GM13977 (cell line): ENCODE measurements at regions not wholly inside any gene's neighbourhood (a gene's known extent, or its start where the extent isn't known, plus 50 kb on each side); places are given as distances from the start of the nearest gene placed in this dataset.

Source experiments
- DNase-seq: peaks from one replicate; pipeline ENCODE4 v3.0.0; 2012; ENCODE audit warnings: low spot score
- in situ Hi-C: fragments of 300-500 bp; cut with MboI; formaldehyde crosslinking; loops from one replicate; pipeline ENCODE4 v1.12.0; 2022; ENCODE audit warnings: low sequenced_read_pairs, low pct_unique_long_range_greater_than_20kb, mixed read lengths, inconsistent platforms; ENCODE audit not compliant: unreplicated experiment
- TF ChIP-seq, protein P1 (sequence below): IDR thresholded peaks from 2 replicates; pipeline ENCODE4 v1.5.1; 2012; ENCODE audit warnings: mild to moderate bottlenecking, control low read depth; ENCODE audit not compliant: insufficient read depth; ENCODE audit errors: extremely low read depth, missing control alignments

DNA sequence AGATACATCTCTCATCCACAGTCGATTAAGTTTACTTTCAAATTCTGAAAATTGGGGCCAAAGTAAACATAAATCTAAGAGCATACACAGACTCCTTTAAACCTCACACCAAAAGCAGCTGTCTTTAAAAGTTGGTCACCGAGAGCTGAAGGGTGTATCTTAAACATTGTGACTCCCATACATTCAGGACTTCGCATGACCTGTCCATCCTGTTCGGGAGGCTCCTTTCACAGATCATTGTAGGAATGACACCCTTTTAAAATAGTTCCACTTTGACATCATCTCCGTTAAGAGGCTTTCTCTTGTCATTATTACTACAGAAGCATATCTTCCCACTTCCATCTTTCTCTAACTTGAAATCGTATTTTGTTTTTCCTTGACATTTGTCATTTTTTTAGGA lies 440.0 kb downstream of the DNAJB9 start:
- in situ Hi-C loops: no loop called here
- no peak for DNase-seq
- TF ChIP-seq, protein P1, sequence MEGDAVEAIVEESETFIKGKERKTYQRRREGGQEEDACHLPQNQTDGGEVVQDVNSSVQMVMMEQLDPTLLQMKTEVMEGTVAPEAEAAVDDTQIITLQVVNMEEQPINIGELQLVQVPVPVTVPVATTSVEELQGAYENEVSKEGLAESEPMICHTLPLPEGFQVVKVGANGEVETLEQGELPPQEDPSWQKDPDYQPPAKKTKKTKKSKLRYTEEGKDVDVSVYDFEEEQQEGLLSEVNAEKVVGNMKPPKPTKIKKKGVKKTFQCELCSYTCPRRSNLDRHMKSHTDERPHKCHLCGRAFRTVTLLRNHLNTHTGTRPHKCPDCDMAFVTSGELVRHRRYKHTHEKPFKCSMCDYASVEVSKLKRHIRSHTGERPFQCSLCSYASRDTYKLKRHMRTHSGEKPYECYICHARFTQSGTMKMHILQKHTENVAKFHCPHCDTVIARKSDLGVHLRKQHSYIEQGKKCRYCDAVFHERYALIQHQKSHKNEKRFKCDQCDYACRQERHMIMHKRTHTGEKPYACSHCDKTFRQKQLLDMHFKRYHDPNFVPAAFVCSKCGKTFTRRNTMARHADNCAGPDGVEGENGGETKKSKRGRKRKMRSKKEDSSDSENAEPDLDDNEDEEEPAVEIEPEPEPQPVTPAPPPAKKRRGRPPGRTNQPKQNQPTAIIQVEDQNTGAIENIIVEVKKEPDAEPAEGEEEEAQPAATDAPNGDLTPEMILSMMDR: no peak

- in situ Hi-C loops: no loop called here
- TF ChIP-seq, protein P1: no peak
- DNase-seq: no peak
Observed at GRCh38 chr7:109020251-109020650, 450.6 kb downstream of the DNAJB9 start.

DNA sequence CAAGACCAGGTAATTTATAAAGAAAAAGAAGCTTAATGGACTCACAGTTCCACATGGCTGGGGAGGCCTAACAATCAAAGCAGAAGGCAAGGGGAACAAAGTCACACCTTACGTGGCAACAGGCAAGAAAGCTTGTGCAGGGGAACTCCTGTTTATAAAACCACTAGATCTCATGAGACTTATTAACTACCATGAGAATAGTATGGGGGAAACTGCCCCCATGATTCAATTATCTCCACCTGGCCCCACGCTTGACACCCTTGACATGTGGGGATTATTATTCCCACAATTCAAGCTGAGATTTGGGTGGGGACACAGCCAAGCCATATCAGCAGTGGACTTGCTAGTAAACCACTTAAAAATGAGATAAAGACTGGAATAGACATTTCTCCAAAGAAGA lies 451.7 kb downstream of the DNAJB9 start:
- no peak for DNase-seq
- in situ Hi-C loops: no loop called here
- TF ChIP-seq, protein P1: no peak

GRCh38 chr7:109029866-109030265 lies 460.2 kb downstream of the DNAJB9 start:
- in situ Hi-C loops: no loop called here
- TF ChIP-seq, protein P1: no peak
- DNase-seq: no peak

DNA sequence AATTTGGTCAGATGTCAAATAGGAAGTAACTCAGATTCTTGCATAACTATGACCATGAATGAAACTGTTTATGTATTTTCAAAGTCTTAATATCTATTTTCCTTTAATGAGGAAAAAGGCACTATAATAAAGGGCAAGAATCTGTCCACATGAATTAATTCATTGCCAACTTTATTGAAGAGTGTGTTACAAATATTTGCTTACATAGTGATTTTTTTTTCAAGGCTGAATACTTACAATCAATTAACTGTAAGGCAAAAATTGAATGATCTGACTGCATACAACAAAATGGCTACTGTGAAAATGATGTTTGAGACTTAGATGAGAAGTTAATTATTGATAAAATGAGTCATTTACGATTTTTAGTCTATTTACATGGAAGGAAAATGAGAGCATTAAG lies 475.0 kb downstream of the DNAJB9 start:
- DNase-seq: no peak
- TF ChIP-seq, protein P1: no peak
- in situ Hi-C loops: no loop called here

DNA sequence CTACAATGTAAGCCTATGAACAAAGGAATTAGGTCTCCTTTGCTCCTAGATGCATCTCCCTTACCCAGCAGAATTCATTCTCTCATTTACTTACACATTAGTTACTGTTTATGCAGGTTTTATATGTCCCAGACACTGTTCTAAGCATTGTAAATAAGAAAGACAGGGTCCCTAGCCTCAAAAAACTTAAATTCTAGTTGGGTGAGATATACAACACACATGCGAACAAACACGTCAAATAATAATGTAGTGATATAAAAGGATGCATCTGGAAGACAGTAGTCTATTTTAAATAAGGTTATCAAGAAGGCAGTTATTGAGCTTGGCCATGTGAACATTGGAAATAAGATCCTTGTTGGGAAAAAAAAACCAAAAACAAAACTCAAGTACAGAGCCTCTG lies 479.7 kb downstream of the DNAJB9 start:
- DNase-seq: no peak
- in situ Hi-C loops: no loop called here
- TF ChIP-seq, protein P1: no peak

DNA sequence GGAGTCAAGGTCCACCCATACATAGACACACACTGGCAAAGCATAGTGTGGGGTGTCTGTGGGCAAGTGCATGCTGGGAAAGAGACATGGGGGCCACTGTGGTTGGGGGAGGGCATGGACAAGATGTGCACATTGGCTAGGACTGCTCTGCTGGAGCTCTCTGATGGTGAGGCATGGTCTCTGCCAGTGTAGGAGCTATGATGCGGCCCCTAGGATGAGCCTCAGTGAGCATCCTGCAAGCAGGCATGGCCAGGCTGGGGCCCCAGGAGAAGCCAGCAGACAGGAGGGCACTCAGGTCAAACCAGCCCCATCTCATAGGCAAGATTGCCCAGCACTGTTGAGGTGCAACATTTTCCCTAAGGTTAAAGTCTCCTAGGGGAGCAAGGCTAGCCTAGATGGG lies 489.4 kb downstream of the DNAJB9 start:
- no peak for DNase-seq
- in situ Hi-C loops: no loop called here
- TF ChIP-seq, protein P1: no peak
